ENCODE measurements at regions not wholly inside any gene's neighbourhood (a gene's known extent, or its start where the extent isn't known, plus 50 kb on each side); places are given as distances from the start of the nearest gene placed in this dataset.
"Not testable (repeated sequence)": the region's sequence is repeated elsewhere in the genome, so short reads cannot be mapped to it uniquely, and the experiment has no call there.

GRCh38 chr16:79985606-79986005 is 385.1 kb upstream of the MAF start (continued):
- TF ChIP-seq PREB (CRISPR knock-in tag; IDR thresholded peaks at IDR 0.05; ENCODE audit: borderline replicate concordance): no peak
- no peak for TF ChIP-seq ATF6 (CRISPR knock-in tag; IDR thresholded peaks at IDR 0.05)
- TF ChIP-seq, protein P1, sequence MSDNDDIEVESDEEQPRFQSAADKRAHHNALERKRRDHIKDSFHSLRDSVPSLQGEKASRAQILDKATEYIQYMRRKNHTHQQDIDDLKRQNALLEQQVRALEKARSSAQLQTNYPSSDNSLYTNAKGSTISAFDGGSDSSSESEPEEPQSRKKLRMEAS (CRISPR knock-in tag; IDR thresholded peaks at IDR 0.05): no peak

- not testable (repeated sequence) for H3K27ac Mint-ChIP-seq; H3K27me3 Mint-ChIP-seq (ENCODE audit: low read depth)
Measured at GRCh38 chr16:79984149-79984548, 383.6 kb upstream of the MAF start.

GRCh38 chr16:79982862-79983261 is 382.3 kb upstream of the MAF start:
- ATAC-seq: no peak
- no peaks in the 10 kb centered on the region for H3K4me1 Mint-ChIP-seq
- CTCF ChIA-PET: no interaction called here

More at GRCh38 chr16:79984149-79984548, 383.6 kb upstream of the MAF start:
- peak; percentile 31; the same call in 1 of the 2 replicates for TF ChIP-seq HMGA2 (CRISPR knock-in tag; IDR thresholded peaks at IDR 0.05)
- CTCF ChIA-PET; POLR2A ChIA-PET; H3K9me3 Mint-ChIP-seq; DNase-seq (ENCODE audit: low spot score); ATAC-seq; H3K4me3 Mint-ChIP-seq; H3K36me3 Mint-ChIP-seq; H3K4me1 Mint-ChIP-seq: not testable (repeated sequence)

More at GRCh38 chr16:79982862-79983261, 382.3 kb upstream of the MAF start:
- no peak overlapping the region for H3K27ac Mint-ChIP-seq
- no peaks in the 10 kb centered on the region for H3K27me3 Mint-ChIP-seq (ENCODE audit: low read depth)
- no peak for DNase-seq (ENCODE audit: low spot score)
- H3K4me3 Mint-ChIP-seq: no peak overlapping the region
- H3K9me3 Mint-ChIP-seq: no peaks in the 10 kb centered on the region
- H3K36me3 Mint-ChIP-seq: no peaks in the 10 kb centered on the region
- POLR2A ChIA-PET: no interaction called here
- no peak for TF ChIP-seq NR1H2 (CRISPR knock-in tag; IDR thresholded peaks at IDR 0.05)
- no peak for TF ChIP-seq ZNF671 (CRISPR knock-in tag; IDR thresholded peaks at IDR 0.05)
- TF ChIP-seq ZNF138 (CRISPR knock-in tag; conservative IDR thresholded peaks at IDR 0.05): no peak
- no peak for TF ChIP-seq ZNF416 (CRISPR knock-in tag; IDR thresholded peaks at IDR 0.05)
- no peak for TF ChIP-seq AFF4 (CRISPR knock-in tag; IDR thresholded peaks at IDR 0.05; ENCODE audit: borderline replicate concordance)
- no peak for TF ChIP-seq HMGA2 (CRISPR knock-in tag; IDR thresholded peaks at IDR 0.05)
- no peak for TF ChIP-seq STAT6 (CRISPR knock-in tag; conservative IDR thresholded peaks at IDR 0.05; ENCODE audit: low read depth)
- no peak for TF ChIP-seq SOX15 (CRISPR knock-in tag; IDR thresholded peaks at IDR 0.05)

Measured in WTC11 (cell line).